ENCODE measurements at regions not wholly inside any gene's neighbourhood (a gene's known extent, or its start where the extent isn't known, plus 50 kb on each side); places are given as distances from the start of the nearest gene placed in this dataset.

DNA sequence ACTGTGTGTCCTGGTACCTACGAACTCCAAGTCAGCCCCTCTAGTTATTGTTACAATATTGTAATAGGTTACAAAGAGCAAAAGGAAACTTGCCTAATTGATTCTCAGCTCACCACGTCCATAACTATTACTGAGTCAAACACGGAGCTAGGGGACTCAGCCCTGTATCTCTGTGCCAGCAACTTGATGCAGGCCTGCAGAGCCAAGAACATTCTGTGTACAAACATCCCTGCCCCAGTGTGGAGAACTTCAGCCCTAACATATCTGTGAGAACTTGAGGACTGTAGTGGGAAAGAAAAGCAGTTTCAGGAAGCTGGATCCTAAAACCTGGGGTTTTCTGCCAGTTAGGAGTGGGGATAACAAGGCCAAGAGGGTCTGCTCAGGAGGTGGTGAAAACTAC is 114.9 kb upstream of the PRSS58 start:
- TF ChIP-seq, protein P1, sequence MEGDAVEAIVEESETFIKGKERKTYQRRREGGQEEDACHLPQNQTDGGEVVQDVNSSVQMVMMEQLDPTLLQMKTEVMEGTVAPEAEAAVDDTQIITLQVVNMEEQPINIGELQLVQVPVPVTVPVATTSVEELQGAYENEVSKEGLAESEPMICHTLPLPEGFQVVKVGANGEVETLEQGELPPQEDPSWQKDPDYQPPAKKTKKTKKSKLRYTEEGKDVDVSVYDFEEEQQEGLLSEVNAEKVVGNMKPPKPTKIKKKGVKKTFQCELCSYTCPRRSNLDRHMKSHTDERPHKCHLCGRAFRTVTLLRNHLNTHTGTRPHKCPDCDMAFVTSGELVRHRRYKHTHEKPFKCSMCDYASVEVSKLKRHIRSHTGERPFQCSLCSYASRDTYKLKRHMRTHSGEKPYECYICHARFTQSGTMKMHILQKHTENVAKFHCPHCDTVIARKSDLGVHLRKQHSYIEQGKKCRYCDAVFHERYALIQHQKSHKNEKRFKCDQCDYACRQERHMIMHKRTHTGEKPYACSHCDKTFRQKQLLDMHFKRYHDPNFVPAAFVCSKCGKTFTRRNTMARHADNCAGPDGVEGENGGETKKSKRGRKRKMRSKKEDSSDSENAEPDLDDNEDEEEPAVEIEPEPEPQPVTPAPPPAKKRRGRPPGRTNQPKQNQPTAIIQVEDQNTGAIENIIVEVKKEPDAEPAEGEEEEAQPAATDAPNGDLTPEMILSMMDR (conservative IDR thresholded peaks at IDR 0.05; ENCODE audit: low read depth in 2 of 2): no peak
- TF ChIP-seq EZH2phosphoT487 (IDR thresholded peaks at IDR 0.05; ENCODE audit: unreplicated experiment) (no peak), EZH2 (IDR thresholded peaks at IDR 0.05; ENCODE audit: low read depth, unreplicated experiment) (no peak), POLR2AphosphoS5 (IDR thresholded peaks at IDR 0.05; ENCODE audit: low read depth) (no peak), NANOG (IDR thresholded peaks at IDR 0.05; ENCODE audit: borderline replicate concordance) (no peak)

Measured in GM23338 (cell line).